SK-N-SH (cell line): ENCODE measurements at regions not wholly inside any gene's neighbourhood (a gene's known extent, or its start where the extent isn't known, plus 50 kb on each side); places are given as distances from the start of the nearest gene placed in this dataset.

Experiments used
- CTCF ChIA-PET: fragments of 300-600, 350-600 bp; formaldehyde crosslinking; extraction: SDS; loops from one replicate; lab custom pipeline; 2021; lab: Yijun Ruan, JAX
- POLR2A ChIA-PET: fragments of 350-600 bp; sonication (Branson Sonifier 250); formaldehyde crosslinking; extraction: SDS; loops from one replicate; lab custom pipeline; 2020; ENCODE audit warnings: antibody characterized with exemption, inconsistent platforms; lab: Yijun Ruan, JAX
- DNase-seq: peaks from one replicate; pipeline ENCODE4 v3.0.0; 2012
- H2AFZ ChIP-seq: fragments of 200-600 bp; sonication (generic); 2 replicates; pipeline ENCODE4 v1.8.1; 2016; ENCODE audit warnings: antibody characterized with exemption, mild to moderate bottlenecking, low read depth
- H3F3A ChIP-seq: fragments of 200-600 bp; sonication (generic); replicated peaks from 2 replicates; pipeline ENCODE3; 2016; ENCODE audit warnings: antibody characterized with exemption, mild to moderate bottlenecking; ENCODE audit not compliant: insufficient read depth
- H3K27ac ChIP-seq, 2 experiments: fragments of 200-500 bp in 1 of 2; fragments of 200-600 bp in 1 of 2; sonication (Bioruptor generic) in 1 of 2; sonication (generic), shearing (Covaris generic) in 1 of 2; 2 replicates each; pipeline versions ENCODE4 v1.5.1 to v1.6.1; 2014 to 2016; ENCODE audit warnings: low read depth in 2 of 2, inconsistent platforms in 1 of 2, low read length in 1 of 2, mild to moderate bottlenecking in 1 of 2, mixed read lengths in 1 of 2
- H3K27me3 ChIP-seq: fragments of 200-600 bp; sonication (generic), shearing (Covaris generic); 2 replicates; pipeline ENCODE4 v1.6.1; 2016; ENCODE audit warnings: mixed run types; ENCODE audit not compliant: insufficient read depth
- H3K36me3 ChIP-seq, 2 experiments: fragments of 200-500 bp in 1 of 2; fragments of 200-600 bp in 1 of 2; sonication (Bioruptor generic) in 1 of 2; sonication (generic) in 1 of 2; replicated peaks in 1 of 2; 2 replicates each; pipeline versions ENCODE3 to v1.5.1; 2014 to 2016; ENCODE audit warnings: low read length in 1 of 2, mild to moderate bottlenecking in 1 of 2; ENCODE audit not compliant: insufficient read depth in 2 of 2, control insufficient read depth in 1 of 2
- H3K4me1 ChIP-seq, 2 experiments: fragments of 200-500 bp in 1 of 2; fragments of 200-600 bp in 1 of 2; sonication (Bioruptor generic) in 1 of 2; sonication (generic), shearing (Covaris generic) in 1 of 2; 2 replicates each; pipeline versions ENCODE4 v1.5.1 to v1.6.1; 2014 to 2016; ENCODE audit warnings: low read depth in 1 of 2, low read length in 1 of 2, mixed run types in 1 of 2; ENCODE audit not compliant: insufficient read depth in 2 of 2, control insufficient read depth in 1 of 2
- H3K4me2 ChIP-seq: fragments of 200-600 bp; sonication (generic), shearing (Covaris generic); 2 replicates; pipeline ENCODE4 v1.6.1; 2017; ENCODE audit warnings: mixed run types
- H3K4me3 ChIP-seq, 2 experiments: fragments of 200-500 bp in 1 of 2; fragments of 200-600 bp in 1 of 2; sonication (Bioruptor generic) in 1 of 2; sonication (generic), shearing (Covaris generic) in 1 of 2; 2 replicates each; pipeline versions ENCODE4 v1.5.1 to v1.8.1; 2014 to 2016; ENCODE audit warnings: low read depth in 2 of 2, inconsistent platforms in 1 of 2, low read length in 1 of 2, mild to moderate bottlenecking in 1 of 2, mixed read lengths in 1 of 2, moderate library complexity in 1 of 2
- H3K79me2 ChIP-seq: fragments of 200-600 bp; sonication (generic); 2 replicates; pipeline ENCODE4 v1.8.1; 2017; ENCODE audit warnings: mild to moderate bottlenecking; ENCODE audit not compliant: insufficient read depth
- H3K9ac ChIP-seq: fragments of 200-600 bp; sonication (generic); 2 replicates; pipeline ENCODE4 v1.6.1; 2017; ENCODE audit warnings: mixed run types
- H3K9me2 ChIP-seq: fragments of 200-600 bp; sonication (generic); 2 replicates; pipeline ENCODE4 v1.6.1; 2017; ENCODE audit warnings: mixed run types
- H3K9me3 ChIP-seq: fragments of 200-600 bp; sonication (generic); 2 replicates; pipeline ENCODE4 v1.6.1; 2017; ENCODE audit warnings: mixed run types, mild to moderate bottlenecking, moderate library complexity
- H4K20me1 ChIP-seq: fragments of 200-600 bp; sonication (generic); 2 replicates; pipeline ENCODE4 v1.6.1; 2017; ENCODE audit warnings: mild to moderate bottlenecking, mixed run types; ENCODE audit not compliant: insufficient read depth
- ELF1 ChIP-seq: IDR thresholded peaks from 2 replicates; pipeline ENCODE4 v1.4.0; 2012
- EP300 ChIP-seq, 2 experiments: IDR thresholded peaks; 2 replicates each; pipeline versions ENCODE4 v1.4.0 to v1.6.1; 2012; ENCODE audit warnings: borderline replicate concordance in 1 of 2, low read depth in 1 of 2, low read length in 1 of 2
- EZH2phosphoT487 ChIP-seq: fragments of 200-600 bp; sonication (generic); IDR thresholded peaks from 2 replicates; pipeline ENCODE4 v1.6.1; 2017; ENCODE audit warnings: low read depth, mixed run types, mild to moderate bottlenecking, antibody characterized with exemption, moderate library complexity, borderline replicate concordance
- FOSL2 ChIP-seq: IDR thresholded peaks from 2 replicates; pipeline ENCODE4 v1.4.0; 2012; ENCODE audit warnings: low read depth, mild to moderate bottlenecking, moderate library complexity, borderline replicate concordance
- FOXJ3 ChIP-seq: sonication (generic); formaldehyde crosslinking; IDR thresholded peaks from 2 replicates; pipeline ENCODE4 v1.5.1; 2020; ENCODE audit warnings: mild to moderate bottlenecking, missing genetic modification reagents
- GATA2 ChIP-seq: sonication (generic); formaldehyde crosslinking; IDR thresholded peaks from 2 replicates; pipeline ENCODE4 v1.5.0; 2020; ENCODE audit warnings: mild to moderate bottlenecking, missing genetic modification reagents
- JUND ChIP-seq: IDR thresholded peaks from 2 replicates; pipeline ENCODE4 v1.4.0; 2012
- MXI1 ChIP-seq: IDR thresholded peaks from 2 replicates; pipeline ENCODE4 v1.6.1; 2012; ENCODE audit warnings: mild to moderate bottlenecking, low read depth, low read length, improper control_type of control experiment
- NRF1 ChIP-seq: IDR thresholded peaks from 2 replicates; pipeline ENCODE4 v1.6.1; 2012; ENCODE audit warnings: low read depth, mild to moderate bottlenecking, low read length
- RXRA ChIP-seq: IDR thresholded peaks from 2 replicates; pipeline ENCODE4 v1.4.0; 2012; ENCODE audit warnings: low read depth, mild to moderate bottlenecking, borderline replicate concordance
- SIN3A ChIP-seq: IDR thresholded peaks from 2 replicates; pipeline ENCODE4 v1.6.1; 2012; ENCODE audit warnings: low read depth, mild to moderate bottlenecking, low read length, moderate library complexity, borderline replicate concordance
- TAF1 ChIP-seq: IDR thresholded peaks from 2 replicates; pipeline ENCODE4 v1.6.1; 2012; ENCODE audit warnings: low read depth, mild to moderate bottlenecking, low read length, moderate library complexity, borderline replicate concordance
- TCF12 ChIP-seq: IDR thresholded peaks from 2 replicates; pipeline ENCODE4 v1.4.0; 2012
- TEAD4 ChIP-seq: IDR thresholded peaks from 2 replicates; pipeline ENCODE4 v1.4.0; 2012; ENCODE audit warnings: mild to moderate bottlenecking, borderline replicate concordance; ENCODE audit not compliant: insufficient read depth
- WGBS: methylation state at CpG from one replicate; pipeline ENCODE4 v1.1.6; 2017; ENCODE audit warnings: low lambda C conversion rate; 5-methylcytosine and 5-hydroxymethylcytosine counted together
- TF ChIP-seq, protein P1 (sequence below): IDR thresholded peaks from 2 replicates; pipeline ENCODE4 v1.4.0; 2012; ENCODE audit warnings: low read depth, borderline replicate concordance
- TF ChIP-seq, protein P2 (sequence below): IDR thresholded peaks from 2 replicates; pipeline ENCODE4 v1.6.1; 2012; ENCODE audit warnings: mild to moderate bottlenecking, low read depth, low read length, moderate library complexity

DNA sequence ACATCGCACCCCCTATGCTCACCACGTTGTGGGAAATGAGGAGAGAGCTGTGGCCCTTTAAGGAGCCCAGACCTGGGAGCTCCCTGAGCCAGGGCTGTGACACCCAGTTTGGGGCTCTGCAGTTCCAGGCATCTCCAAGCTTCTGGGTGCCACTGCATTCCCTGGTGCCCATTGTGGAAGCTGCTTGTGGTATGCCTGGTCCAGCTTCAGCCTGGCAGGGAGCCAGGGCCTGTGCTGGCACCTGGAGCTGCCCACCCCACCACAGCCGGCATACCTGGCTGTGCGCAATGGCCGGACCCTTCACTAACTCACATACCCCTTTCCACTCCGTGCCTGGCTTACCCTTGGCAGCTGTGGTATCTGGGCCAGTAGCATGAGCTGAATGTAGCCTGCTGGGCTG lies 107.9 kb upstream of the OR4E1 start:
- TF ChIP-seq FOXJ3 (CRISPR knock-in tag) (no peak), TCF12 (no peak), TEAD4 (no peak), EZH2phosphoT487 (no peak), FOSL2 (no peak), NRF1 (no peak), EP300 (IDR thresholded peaks at IDR 0.05; ENCODE audit: borderline replicate concordance in 1 of 2, low read depth in 1 of 2, low read length in 1 of 2) (no peak), RXRA (no peak), TAF1 (no peak), MXI1 (no peak), JUND (no peak), SIN3A (no peak), ELF1 (no peak), GATA2 (CRISPR knock-in tag) (no peak)
- TF ChIP-seq, protein P1, sequence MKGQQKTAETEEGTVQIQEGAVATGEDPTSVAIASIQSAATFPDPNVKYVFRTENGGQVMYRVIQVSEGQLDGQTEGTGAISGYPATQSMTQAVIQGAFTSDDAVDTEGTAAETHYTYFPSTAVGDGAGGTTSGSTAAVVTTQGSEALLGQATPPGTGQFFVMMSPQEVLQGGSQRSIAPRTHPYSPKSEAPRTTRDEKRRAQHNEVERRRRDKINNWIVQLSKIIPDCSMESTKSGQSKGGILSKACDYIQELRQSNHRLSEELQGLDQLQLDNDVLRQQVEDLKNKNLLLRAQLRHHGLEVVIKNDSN, result no peak
- TF ChIP-seq, protein P2, sequence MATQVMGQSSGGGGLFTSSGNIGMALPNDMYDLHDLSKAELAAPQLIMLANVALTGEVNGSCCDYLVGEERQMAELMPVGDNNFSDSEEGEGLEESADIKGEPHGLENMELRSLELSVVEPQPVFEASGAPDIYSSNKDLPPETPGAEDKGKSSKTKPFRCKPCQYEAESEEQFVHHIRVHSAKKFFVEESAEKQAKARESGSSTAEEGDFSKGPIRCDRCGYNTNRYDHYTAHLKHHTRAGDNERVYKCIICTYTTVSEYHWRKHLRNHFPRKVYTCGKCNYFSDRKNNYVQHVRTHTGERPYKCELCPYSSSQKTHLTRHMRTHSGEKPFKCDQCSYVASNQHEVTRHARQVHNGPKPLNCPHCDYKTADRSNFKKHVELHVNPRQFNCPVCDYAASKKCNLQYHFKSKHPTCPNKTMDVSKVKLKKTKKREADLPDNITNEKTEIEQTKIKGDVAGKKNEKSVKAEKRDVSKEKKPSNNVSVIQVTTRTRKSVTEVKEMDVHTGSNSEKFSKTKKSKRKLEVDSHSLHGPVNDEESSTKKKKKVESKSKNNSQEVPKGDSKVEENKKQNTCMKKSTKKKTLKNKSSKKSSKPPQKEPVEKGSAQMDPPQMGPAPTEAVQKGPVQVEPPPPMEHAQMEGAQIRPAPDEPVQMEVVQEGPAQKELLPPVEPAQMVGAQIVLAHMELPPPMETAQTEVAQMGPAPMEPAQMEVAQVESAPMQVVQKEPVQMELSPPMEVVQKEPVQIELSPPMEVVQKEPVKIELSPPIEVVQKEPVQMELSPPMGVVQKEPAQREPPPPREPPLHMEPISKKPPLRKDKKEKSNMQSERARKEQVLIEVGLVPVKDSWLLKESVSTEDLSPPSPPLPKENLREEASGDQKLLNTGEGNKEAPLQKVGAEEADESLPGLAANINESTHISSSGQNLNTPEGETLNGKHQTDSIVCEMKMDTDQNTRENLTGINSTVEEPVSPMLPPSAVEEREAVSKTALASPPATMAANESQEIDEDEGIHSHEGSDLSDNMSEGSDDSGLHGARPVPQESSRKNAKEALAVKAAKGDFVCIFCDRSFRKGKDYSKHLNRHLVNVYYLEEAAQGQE, result no peak
- DNase-seq, result no peak
- ChIA-PET CTCF (no interaction called here), POLR2A (no interaction called here)
- Histone ChIP-seq H4K20me1 (no peaks in the 10 kb centered on the region), H3K36me3 (no peaks in the 10 kb centered on the region), H2AFZ (no peak overlapping the region), H3K9me2 (no peaks in the 10 kb centered on the region), H3K4me1 (no peaks in the 10 kb centered on the region), H3K27ac (no peak overlapping the region), H3K27me3 (peaks cover 4% of the 10 kb centered on the region; the same call in 1 of the 2 replicates), H3K4me2 (no peak overlapping the region), H3F3A (no peaks in the 10 kb centered on the region), H3K4me3 (no peak overlapping the region), H3K9ac (no peak overlapping the region), H3K79me2 (no peaks in the 10 kb centered on the region), H3K9me3 (no peaks in the 10 kb centered on the region)
- 0% methylated on average over 2 of the region's 6 CpGs for WGBS
